PC-3 (cell line): ENCODE measurements at regions not wholly inside any gene's neighbourhood (a gene's known extent, or its start where the extent isn't known, plus 50 kb on each side); places are given as distances from the start of the nearest gene placed in this dataset.
A peak's percentile ranks its signal among the peaks of the same experiment; 100 is the strongest.

ENCODE experiments used
- ATAC-seq: fragments of 200-7000 bp; cut with Tn5 transposase; 2 replicates; pipeline ENCODE4 v1.9.1; 2020; ENCODE audit warnings: mild to moderate bottlenecking, moderate library complexity
- BruUV-seq: library from RNA; stranded (reverse); fragments of 400-500 nt; replicated peaks from 2 replicates; lab custom pipeline; 2021; lab: Mats Ljungman, UMichigan
- CTCF ChIA-PET: fragments of 300-600 bp; sonication (Branson Sonifier 250); formaldehyde crosslinking; loops from one replicate; lab custom pipeline; 2022; ENCODE audit warnings: antibody characterized with exemption; lab: Charles Lee
- POLR2A ChIA-PET: fragments of 300-600 bp; sonication (Branson Sonifier 250); formaldehyde crosslinking; loops from one replicate; lab custom pipeline; 2022; ENCODE audit warnings: antibody characterized with exemption; ENCODE audit not compliant: unreplicated experiment; lab: Charles Lee
- DNase-seq: peaks from one replicate; pipeline ENCODE4 v3.0.0-alpha.2; 2015
- H2AFZ ChIP-seq: fragments of 300-600 bp; sonication (generic); 2 replicates; pipeline ENCODE4 v1.6.0; 2016; ENCODE audit warnings: antibody characterized with exemption, low read length
- H3F3A ChIP-seq: fragments of 300-600 bp; sonication (generic); one replicate; pipeline ENCODE4 v1.6.0; 2017; ENCODE audit warnings: antibody characterized with exemption, low read length, control low read depth, mild to moderate bottlenecking; ENCODE audit not compliant: unreplicated experiment
- H3K27ac ChIP-seq: fragments of 300-600 bp; sonication (generic); 2 replicates; pipeline ENCODE4 v1.5.1; 2016; ENCODE audit warnings: mild to moderate bottlenecking, low read length
- H3K27me3 ChIP-seq: fragments of 300-600 bp; sonication (generic); 2 replicates; pipeline ENCODE4 v1.6.1; 2016; ENCODE audit warnings: low read length, mixed read lengths
- H3K36me3 ChIP-seq: fragments of 300-600 bp; sonication (generic); 2 replicates; pipeline ENCODE4 v1.6.1; 2016; ENCODE audit warnings: low read depth, mixed run types, low read length, mixed read lengths
- H3K4me1 ChIP-seq: fragments of 300-600 bp; sonication (generic); 2 replicates; pipeline ENCODE4 v1.5.1; 2016; ENCODE audit warnings: low read length; ENCODE audit not compliant: insufficient read depth
- H3K4me2 ChIP-seq: fragments of 300-600 bp; sonication (generic); 2 replicates; pipeline ENCODE4 v1.6.0; 2016; ENCODE audit warnings: low read length
- H3K4me3 ChIP-seq: fragments of 300-600 bp; sonication (generic); 2 replicates; pipeline ENCODE4 v1.5.1; 2016; ENCODE audit warnings: mild to moderate bottlenecking, low read length, mixed read lengths
- H3K79me2 ChIP-seq: fragments of 300-600 bp; sonication (generic); 2 replicates; pipeline ENCODE4 v1.6.1; 2017; ENCODE audit warnings: low read length, mixed read lengths
- H3K9ac ChIP-seq: fragments of 300-600 bp; sonication (generic); 2 replicates; pipeline ENCODE4 v1.6.0; 2016; ENCODE audit warnings: mild to moderate bottlenecking, low read length
- H3K9me2 ChIP-seq: fragments of 300-600 bp; sonication (generic); replicated peaks from 2 replicates; pipeline ENCODE4 v1.6.1; 2016; ENCODE audit warnings: mixed run types, low read length, mixed read lengths
- H3K9me3 ChIP-seq: fragments of 300-600 bp; sonication (generic); 2 replicates; pipeline ENCODE4 v1.6.1; 2016; ENCODE audit warnings: low read length, mixed read lengths
- H4K20me1 ChIP-seq: fragments of 300-600 bp; sonication (generic); 2 replicates; pipeline ENCODE4 v1.6.1; 2016; ENCODE audit warnings: low read length, mixed read lengths
- CTCF ChIP-seq: fragments of 300-600 bp; sonication (generic); conservative IDR thresholded peaks from 2 replicates; pipeline ENCODE4 v1.5.1; 2017; ENCODE audit warnings: antibody characterized with exemption, low read depth, mild to moderate bottlenecking, low read length
- EZH2 ChIP-seq: fragments of 300-600 bp; sonication (generic); IDR thresholded peaks from one replicate; pipeline ENCODE4 v1.6.1; 2017; ENCODE audit warnings: antibody characterized with exemption, mild to moderate bottlenecking, low read length; ENCODE audit not compliant: unreplicated experiment
- EZH2phosphoT487 ChIP-seq: fragments of 300-600 bp; sonication (generic); IDR thresholded peaks from 2 replicates; pipeline ENCODE4 v1.6.1; 2018; ENCODE audit warnings: mild to moderate bottlenecking, antibody characterized with exemption, low read length, borderline replicate concordance
- intact Hi-C: fragments of 100-400 bp; cut with micrococcal nuclease; formaldehyde crosslinking; loops from 2 replicates; pipeline ENCODE4 v1.9.0; 2023

DNA sequence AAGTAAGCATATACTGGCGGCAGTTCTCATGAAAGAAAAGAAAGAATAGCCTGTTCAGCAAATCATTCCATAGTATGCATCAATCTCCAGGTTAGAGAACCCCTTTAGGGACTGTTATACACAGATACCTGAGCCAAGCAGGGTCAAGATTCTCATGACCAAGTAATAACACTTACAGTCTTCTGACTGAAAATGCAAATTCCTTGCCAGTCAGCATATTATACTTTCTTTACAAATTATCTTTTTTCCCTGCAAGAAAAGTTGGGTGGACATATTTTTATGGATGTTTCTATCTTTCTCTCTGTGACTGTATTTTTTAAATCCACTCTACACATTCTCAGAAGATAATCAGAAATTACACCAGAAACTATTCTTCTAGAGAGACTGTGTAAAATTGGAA, 120.4 kb upstream of the COL5A2 start:
- DNase-seq, result no peak
- Histone ChIP-seq H3K27ac (no peak overlapping the region), H3K4me1 (peaks cover under 1% of the 10 kb centered on the region), H4K20me1 (no peaks in the 10 kb centered on the region), H3K4me2 (no peak overlapping the region), H3K9me3 (no peaks in the 10 kb centered on the region), H3K9ac (no peak overlapping the region), H2AFZ (no peak overlapping the region), H3K36me3 (no peaks in the 10 kb centered on the region), H3K4me3 (no peak overlapping the region), H3F3A (no peaks in the 10 kb centered on the region), H3K79me2 (no peaks in the 10 kb centered on the region), H3K27me3 (no peaks in the 10 kb centered on the region), H3K9me2 (no peaks in the 10 kb centered on the region)
- POLR2A ChIA-PET, result no interaction called here
- no TSS peak for BruUV-seq
- intact Hi-C loops, result no loop called here
- no peak for TF ChIP-seq CTCF
- no peak for TF ChIP-seq EZH2
- TF ChIP-seq EZH2phosphoT487, result no peak
- ATAC-seq, result no peak
- CTCF ChIA-PET, result no interaction called here

DNA sequence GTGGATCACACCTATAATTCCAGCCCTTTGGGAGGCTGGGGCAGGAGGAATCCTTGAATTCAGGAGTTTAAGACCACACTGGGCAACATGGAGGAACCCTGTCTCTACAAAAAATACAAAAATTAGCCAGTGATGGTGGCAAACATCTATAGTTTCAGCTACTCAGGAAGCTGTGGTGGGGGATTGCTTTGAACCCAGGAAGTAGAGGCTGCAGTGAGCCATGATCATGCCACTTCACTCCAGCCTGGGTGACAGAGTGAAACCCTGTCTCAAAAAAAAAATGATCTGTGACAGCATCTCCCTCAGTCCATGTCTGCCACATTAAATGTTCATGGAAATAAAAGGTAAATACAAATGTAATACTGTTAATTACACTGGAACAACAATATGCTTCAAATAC, 121.4 kb upstream of the COL5A2 start:
- Histone ChIP-seq H3K79me2 (no peaks in the 10 kb centered on the region), H3K36me3 (no peaks in the 10 kb centered on the region), H3K27ac (no peak overlapping the region), H3K4me2 (no peak overlapping the region), H3F3A (no peaks in the 10 kb centered on the region), H3K9ac (no peak overlapping the region), H3K9me3 (no peaks in the 10 kb centered on the region), H3K4me3 (no peak overlapping the region), H3K9me2 (no peaks in the 10 kb centered on the region), H3K27me3 (no peaks in the 10 kb centered on the region), H3K4me1 (peaks cover 10% of the 10 kb centered on the region), H2AFZ (no peak overlapping the region), H4K20me1 (no peaks in the 10 kb centered on the region)
- DNase-seq (no peak), ATAC-seq (no peak)
- TF ChIP-seq EZH2 (no peak), CTCF (no peak), EZH2phosphoT487 (no peak)
- ChIA-PET CTCF (no interaction called here), POLR2A (no interaction called here)
- intact Hi-C loops, result no loop called here
- BruUV-seq, result no TSS peak

- POLR2A ChIA-PET, result no interaction called here
These were observed 122.8 kb upstream of the COL5A2 start for GRCh38 chr2:189302274-189302948.

More at GRCh38 chr2:189302274-189302948, 122.8 kb upstream of the COL5A2 start:
- Histone ChIP-seq H2AFZ (no peak overlapping the region), H4K20me1 (no peaks in the 10 kb centered on the region), H3F3A (no peaks in the 10 kb centered on the region), H3K27ac (no peak overlapping the region), H3K4me2 (no peak overlapping the region), H3K4me1 (peaks cover 10% of the 10 kb centered on the region), H3K9me3 (no peaks in the 10 kb centered on the region), H3K9ac (no peak overlapping the region), H3K27me3 (no peaks in the 10 kb centered on the region), H3K9me2 (no peaks in the 10 kb centered on the region), H3K79me2 (no peaks in the 10 kb centered on the region), H3K4me3 (no peak overlapping the region), H3K36me3 (no peaks in the 10 kb centered on the region)
- no peak for TF ChIP-seq EZH2phosphoT487
- no peak for TF ChIP-seq CTCF
- no peak for TF ChIP-seq EZH2
- DNase-seq, result peak; percentile 41
- BruUV-seq, result no TSS peak
- no peak; the same call in 1 of the 2 replicates for ATAC-seq
- intact Hi-C loops, result no loop called here
- CTCF ChIA-PET, result no interaction called here
